ENCODE measurements at regions not wholly inside any gene's neighbourhood (a gene's known extent, or its start where the extent isn't known, plus 50 kb on each side); places are given as distances from the start of the nearest gene placed in this dataset.

GRCh38 chrY:21254476-21254875 is 256.7 kb upstream of the RBMY1B start:
- DNase-seq (ENCODE audit: low read depth in 2 of 2), result no peak
- TF ChIP-seq CTCF (IDR thresholded peaks at IDR 0.05; ENCODE audit: low read depth, low read length), result no peak

GRCh38 chrY:21256820-21257219 is 254.3 kb upstream of the RBMY1B start:
- no peak for DNase-seq (ENCODE audit: low read depth in 2 of 2)
- no peak for TF ChIP-seq CTCF (IDR thresholded peaks at IDR 0.05; ENCODE audit: low read depth, low read length)
- H3K4me3 ChIP-seq (replicated peaks in 1 of 2; ENCODE audit: low read depth in 2 of 2, low read length in 2 of 2), result no peak overlapping the region

More at GRCh38 chrY:21254476-21254875, 256.7 kb upstream of the RBMY1B start:
- H3K4me3 ChIP-seq (replicated peaks in 1 of 2; ENCODE audit: low read depth in 2 of 2, low read length in 2 of 2), result no peak overlapping the region

GRCh38 chrY:21259707-21260106 is 251.4 kb upstream of the RBMY1B start:
- no peak for TF ChIP-seq CTCF (IDR thresholded peaks at IDR 0.05; ENCODE audit: low read depth, low read length)
- DNase-seq (ENCODE audit: low read depth in 2 of 2), result no peak
- no peak overlapping the region for H3K4me3 ChIP-seq (replicated peaks in 1 of 2; ENCODE audit: low read depth in 2 of 2, low read length in 2 of 2)

- no peak overlapping the region for H3K4me3 ChIP-seq (replicated peaks in 1 of 2; ENCODE audit: low read depth in 2 of 2, low read length in 2 of 2)
- DNase-seq (ENCODE audit: low read depth in 2 of 2), result peak in 1 of 2 donors; percentile 1
- TF ChIP-seq CTCF (IDR thresholded peaks at IDR 0.05; ENCODE audit: low read depth, low read length), result no peak
Measured at GRCh38 chrY:21260325-21260724, 250.8 kb upstream of the RBMY1B start.

- no peak for TF ChIP-seq CTCF (IDR thresholded peaks at IDR 0.05; ENCODE audit: low read depth, low read length)
- no peak overlapping the region for H3K4me3 ChIP-seq (replicated peaks in 1 of 2; ENCODE audit: low read depth in 2 of 2, low read length in 2 of 2)
- no peak for DNase-seq (ENCODE audit: low read depth in 2 of 2)
Measured at GRCh38 chrY:21261158-21261557, 250.0 kb upstream of the RBMY1B start.

- H3K4me3 ChIP-seq (replicated peaks in 1 of 2; ENCODE audit: low read depth in 2 of 2, low read length in 2 of 2), result no peak overlapping the region
- DNase-seq (ENCODE audit: low read depth in 2 of 2), result peak; percentile 0 to 11
- TF ChIP-seq CTCF (IDR thresholded peaks at IDR 0.05; ENCODE audit: low read depth, low read length), result no peak
Measured at GRCh38 chrY:21266751-21267150, 244.4 kb upstream of the RBMY1B start.

- no peak for TF ChIP-seq CTCF (IDR thresholded peaks at IDR 0.05; ENCODE audit: low read depth, low read length)
- H3K4me3 ChIP-seq (replicated peaks in 1 of 2; ENCODE audit: low read depth in 2 of 2, low read length in 2 of 2), result no peak overlapping the region
- no peak for DNase-seq (ENCODE audit: low read depth in 2 of 2)
Measured at GRCh38 chrY:21267164-21267563, 244.0 kb upstream of the RBMY1B start.
